ENCODE measurements at regions not wholly inside any gene's neighbourhood (a gene's known extent, or its start where the extent isn't known, plus 50 kb on each side); places are given as distances from the start of the nearest gene placed in this dataset.

DNA sequence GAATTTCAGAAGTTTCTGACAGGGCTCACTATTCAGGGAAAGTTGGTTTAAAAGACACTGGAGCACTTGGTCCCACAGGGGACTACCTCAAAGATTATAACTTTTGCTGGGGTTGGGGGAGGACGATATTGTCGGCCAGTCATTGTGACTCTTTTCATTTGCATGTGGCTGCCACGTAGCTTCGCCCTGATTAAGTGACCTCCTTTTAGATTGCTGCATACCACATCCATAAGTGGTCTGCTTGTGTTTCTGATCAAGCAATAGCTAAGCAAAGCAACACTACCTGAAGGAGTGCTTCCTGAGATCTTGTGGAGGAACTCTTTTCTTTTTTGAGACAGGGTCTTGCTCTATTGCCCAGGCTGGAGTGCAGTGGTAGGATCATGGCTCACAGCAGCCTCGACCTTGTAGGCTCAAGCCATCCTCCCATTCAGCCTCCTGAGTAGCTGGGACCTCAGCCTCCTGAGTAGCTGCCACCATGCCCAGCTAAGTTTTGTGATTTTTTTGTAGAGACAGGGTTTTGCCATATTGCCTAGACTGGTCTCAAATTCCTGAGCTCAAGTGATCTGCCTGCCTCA lies 691.3 kb downstream of the EPM2A start:
- no peak for DNase-seq

DNA sequence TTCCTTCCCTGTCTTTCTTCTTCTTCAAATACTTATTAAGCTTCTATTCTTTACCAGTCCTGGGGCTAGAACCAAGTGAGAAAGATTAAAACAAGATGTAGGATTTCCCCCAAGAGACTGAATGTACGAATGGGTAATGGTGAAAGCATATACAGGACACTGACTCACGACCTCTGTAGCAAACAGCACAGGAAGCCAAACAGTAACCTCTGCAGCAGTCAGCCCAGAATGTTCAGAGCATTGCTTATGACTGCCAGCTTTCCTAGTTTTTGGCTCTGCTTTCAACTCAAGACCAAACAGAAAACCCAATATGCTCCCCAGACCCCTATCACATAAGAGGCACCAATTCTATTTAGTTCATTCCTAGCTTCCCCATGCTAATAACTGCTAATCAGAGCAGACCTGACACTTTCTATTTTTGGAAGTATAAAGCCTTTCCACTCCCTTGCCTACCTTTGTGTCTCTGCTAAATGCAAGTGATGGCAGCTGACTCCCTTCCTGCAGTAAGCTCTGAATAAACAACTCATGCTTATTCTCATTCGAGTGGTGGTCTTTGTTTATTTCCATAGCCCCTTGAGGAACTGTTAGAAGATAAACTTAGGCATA lies 690.6 kb downstream of the EPM2A start:
- DNase-seq: no peak

DNA sequence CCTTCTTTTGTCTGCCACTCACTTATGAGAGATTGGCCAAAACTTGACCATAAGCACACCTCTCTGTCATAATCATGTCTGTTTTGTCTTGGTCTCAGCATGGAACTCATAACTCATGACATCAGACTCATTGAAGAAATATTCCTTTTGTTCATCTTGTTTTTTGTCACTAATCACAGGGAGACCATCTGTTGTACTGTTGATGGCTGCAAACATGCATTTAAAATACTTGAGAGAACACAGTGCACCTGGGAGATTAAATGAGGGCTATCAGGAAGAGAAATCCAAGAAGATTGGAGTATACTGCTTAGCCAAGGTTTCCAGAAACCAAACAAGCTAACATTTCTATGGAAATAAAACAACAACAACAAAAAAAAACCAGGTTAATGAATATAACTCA lies 689.7 kb downstream of the EPM2A start:
- no peak for DNase-seq

DNA sequence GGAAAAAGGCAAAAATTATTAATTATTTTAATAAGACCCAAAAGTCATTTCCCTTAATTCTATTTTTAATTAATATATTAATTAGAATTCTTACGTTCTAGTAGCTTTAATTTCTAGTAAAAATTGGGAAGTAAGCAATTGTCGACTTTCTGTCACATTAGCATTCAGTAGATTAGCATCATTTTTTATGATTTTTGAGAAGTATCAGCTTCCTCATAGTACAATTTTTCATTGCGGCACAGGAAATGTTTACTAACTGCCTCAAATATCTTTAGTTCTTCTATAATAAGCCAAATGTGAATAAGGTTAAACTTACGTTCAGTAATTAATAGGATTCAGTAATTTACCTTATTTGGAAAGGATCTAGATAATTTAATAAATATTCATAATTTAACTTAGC lies 687.4 kb downstream of the EPM2A start:
- no peak for DNase-seq

DNA sequence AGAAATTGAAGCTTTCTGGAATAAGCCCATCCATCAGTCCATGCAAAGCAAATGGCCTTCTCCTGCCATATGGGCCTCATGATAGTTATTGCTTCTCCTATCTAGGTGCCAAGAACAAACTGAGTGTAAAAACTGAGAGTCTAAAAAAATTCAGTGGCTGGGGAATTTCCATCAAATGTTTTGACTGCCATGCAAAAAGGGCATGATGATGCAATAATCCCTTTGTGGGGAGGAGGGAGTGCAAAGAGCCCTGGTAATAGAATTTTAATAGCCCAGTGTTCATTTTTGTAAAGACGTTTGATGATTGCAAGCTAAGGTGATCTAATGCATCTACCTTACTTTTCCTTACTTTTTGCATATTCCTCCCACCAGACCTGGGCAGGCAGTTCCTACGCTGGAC lies 683.7 kb downstream of the EPM2A start:
- no peak for DNase-seq

DNA sequence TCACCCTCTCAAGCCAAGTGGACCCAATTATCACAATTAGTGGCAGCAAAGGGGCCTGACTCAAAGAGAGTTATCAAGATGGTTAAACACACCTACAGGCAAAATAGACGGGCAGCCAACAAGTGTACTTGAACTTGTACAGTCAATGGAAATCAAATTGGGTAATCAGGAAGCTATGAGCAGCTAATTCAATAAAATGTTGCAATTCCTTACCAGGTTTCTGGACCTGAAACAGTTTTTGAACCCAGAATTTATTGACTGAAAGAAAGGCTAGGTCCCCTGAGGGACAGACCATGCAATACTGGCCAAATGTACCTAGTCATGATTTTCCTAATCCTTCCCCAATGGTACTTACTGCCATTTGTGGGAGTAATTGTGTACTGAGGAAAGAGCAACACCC lies 679.8 kb downstream of the EPM2A start:
- no peak for DNase-seq

DNA sequence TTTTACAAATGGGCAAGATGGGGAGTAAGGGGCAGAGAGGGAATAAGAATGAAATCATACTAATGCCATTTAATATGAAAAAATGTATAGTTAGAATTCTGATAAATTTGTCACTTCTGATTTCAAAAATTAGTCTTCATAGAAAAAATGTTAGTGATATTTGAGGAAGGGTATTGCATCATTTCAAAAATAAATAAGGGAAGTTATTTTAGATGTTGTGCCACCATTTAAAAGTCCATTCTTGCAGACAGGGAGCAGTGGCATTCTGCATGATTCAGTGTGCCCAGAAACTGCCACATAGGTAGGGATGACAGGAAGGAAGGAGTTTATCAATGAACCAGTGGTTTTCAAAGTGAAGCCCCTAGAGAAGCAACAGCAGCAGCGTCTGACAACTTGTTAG lies 674.6 kb downstream of the EPM2A start:
- DNase-seq: no peak

DNA sequence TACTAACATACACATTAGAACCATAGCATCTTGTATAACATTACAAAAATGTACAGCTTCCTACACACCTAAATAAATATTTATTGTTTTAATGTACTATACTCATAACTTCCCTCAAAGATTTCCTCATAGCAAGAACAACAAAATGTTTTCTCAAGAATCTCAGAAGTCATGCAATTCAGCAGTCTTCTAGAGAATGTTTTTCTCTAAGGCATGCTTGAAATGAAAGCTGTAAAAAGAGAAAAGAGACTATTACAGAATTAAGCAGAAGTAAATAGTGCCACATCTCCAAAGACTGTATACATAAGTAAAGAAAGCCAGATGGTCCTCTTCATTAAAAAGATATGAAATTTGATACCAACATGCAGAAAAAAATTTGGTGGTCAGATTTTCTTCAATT lies 672.2 kb downstream of the EPM2A start:
- DNase-seq: no peak

DNA sequence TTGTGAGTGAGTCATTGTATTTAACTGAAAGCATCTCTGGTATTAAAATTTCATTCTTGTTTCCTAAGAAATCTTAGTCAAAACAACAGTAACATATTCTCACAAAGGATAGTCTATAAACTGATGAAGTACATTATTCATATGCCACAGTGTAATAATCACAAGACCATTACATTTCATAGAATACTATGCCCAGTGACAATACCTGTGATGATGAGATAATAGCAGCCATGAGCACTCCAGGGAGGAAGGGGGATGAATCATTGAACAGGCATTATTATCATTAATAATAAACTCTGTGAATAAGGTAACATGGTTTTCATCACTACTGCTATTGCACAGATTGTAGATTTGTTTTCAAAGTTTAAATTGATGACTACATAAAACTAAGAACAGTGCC lies 667.9 kb downstream of the EPM2A start:
- DNase-seq: no peak

DNA sequence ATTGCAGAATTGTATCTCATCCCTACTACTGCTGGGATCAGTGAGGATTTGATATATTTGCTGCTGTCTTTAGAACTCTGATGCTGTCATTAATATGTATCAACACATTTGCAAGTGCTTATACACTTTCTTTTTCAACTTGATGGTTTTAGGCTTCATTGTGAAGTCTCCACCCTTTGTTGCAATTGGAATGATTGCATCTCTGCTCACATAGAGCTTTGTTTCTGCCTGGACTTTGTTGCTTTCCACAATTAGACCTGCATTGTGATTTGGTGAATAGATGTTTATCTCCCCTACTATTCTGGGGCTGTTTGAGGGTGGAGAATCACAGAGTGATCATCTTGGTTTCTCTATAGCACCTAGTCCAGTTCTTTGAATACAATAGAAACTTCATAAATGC lies 666.7 kb downstream of the EPM2A start:
- no peak for DNase-seq

DNA sequence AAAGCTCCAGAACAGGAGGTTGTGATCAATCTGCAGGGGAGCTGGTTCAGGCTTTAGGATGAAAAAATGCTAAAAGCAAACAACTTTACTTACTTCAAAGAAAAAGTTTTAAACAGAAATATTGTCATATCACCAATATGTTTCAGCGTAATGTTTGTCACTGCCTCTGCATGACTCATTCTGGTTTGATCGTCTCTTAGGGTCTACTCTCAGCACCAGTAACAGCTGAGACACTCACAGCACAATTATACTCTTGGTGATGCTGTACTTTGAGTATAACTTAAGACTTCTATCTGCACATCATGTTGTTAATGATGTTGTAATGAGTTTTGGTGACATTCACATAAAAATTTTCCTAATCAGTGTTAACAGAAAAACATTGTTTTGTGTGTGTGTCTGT lies 665.4 kb downstream of the EPM2A start:
- no peak for DNase-seq

DNA sequence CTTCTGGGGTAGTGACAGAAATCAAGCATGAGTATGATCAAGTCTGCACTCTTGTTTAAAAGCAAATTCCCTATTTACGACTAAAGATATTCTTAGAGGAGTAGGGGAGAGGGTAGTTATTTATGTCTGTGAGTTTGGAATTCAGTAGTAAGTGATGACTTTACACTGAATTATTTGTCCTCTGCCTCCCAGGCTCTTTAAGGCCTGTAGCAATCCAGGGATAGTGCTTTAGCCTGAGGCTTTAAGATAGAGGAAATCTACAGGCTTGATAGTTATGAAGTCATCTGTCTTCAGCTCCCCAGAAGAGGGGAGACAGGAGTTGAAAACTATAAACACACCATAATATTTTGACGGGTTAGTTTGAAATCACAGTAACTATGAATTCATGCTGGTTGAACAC lies 664.5 kb downstream of the EPM2A start:
- no peak for DNase-seq

DNA sequence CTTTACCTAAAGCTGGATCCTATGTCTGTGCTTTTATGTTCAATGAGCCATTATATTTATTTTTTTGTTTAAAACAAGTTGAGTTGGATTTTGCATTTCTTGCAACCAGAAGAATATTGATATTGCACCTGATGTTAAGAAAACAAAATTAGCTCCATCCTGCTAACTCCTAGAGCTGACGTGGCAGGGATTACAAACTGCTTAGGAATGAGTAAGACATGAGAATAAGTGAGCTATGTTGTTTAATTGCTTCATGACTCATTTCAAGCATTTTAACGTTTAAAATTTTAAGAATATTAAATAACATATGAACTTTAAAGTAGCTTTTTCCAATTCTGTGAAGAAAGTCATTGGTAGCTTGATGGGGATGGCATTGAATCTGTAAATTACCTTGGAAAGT lies 663.5 kb downstream of the EPM2A start:
- no peak for DNase-seq

DNA sequence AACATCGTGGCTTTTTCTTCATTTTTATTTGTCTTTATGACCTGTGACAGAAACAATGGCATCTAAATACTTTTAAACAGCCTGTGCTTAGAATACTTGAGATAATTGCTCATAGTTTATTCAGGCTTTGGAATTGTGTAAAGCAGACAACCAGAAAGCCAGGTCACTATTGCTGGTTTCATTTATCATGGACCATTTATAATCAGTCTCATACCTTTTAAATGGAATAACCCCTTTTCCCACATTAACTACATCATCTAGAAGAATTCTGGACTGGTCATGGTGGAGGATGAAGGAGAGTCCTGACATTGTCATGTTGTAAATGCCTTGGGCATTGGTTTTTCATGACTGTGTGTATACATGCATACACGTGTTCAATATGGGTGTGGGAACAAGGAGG lies 661.5 kb downstream of the EPM2A start:
- DNase-seq: no peak

DNA sequence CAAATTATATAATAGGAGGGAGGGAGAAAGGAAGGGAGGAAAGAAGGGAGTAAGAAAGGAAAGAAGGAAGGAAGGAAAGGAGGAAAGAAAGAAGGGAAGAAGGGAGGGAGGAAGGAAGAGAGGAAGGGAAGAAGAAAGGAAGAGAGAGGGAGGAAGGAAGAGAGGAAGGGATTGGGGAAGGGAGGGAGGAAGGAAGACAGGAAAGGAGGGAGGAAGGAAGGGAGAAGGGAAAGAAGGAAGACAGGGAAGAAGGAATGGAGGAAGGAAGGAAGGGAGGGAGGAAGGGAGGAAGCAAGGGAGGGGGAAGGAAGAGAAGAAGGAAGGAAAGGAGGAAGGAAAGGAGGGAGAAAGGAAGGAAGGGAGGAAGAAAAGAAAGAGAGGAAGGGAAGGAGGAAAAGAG lies 660.5 kb downstream of the EPM2A start:
- no peak for DNase-seq

DNA sequence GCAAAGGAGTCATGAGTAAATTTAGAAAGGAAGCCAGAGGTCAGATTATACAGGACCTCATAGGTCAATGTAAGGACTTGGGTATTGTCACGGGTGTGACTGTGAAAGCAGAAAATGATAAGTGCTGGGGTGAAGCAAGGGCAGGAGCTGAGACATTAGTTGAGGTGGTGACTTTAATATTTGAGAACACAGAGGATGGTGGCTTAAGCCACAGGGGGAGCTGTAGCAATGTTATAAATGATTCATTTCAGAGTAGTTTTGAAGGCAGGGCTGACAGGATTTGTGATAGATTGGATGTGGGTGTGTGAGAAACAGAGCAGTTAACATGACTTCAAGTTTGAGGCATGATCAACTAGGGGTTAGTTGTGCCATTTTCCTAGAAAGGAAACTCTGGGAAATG lies 659.9 kb downstream of the EPM2A start:
- DNase-seq: peak; percentile 1

DNA sequence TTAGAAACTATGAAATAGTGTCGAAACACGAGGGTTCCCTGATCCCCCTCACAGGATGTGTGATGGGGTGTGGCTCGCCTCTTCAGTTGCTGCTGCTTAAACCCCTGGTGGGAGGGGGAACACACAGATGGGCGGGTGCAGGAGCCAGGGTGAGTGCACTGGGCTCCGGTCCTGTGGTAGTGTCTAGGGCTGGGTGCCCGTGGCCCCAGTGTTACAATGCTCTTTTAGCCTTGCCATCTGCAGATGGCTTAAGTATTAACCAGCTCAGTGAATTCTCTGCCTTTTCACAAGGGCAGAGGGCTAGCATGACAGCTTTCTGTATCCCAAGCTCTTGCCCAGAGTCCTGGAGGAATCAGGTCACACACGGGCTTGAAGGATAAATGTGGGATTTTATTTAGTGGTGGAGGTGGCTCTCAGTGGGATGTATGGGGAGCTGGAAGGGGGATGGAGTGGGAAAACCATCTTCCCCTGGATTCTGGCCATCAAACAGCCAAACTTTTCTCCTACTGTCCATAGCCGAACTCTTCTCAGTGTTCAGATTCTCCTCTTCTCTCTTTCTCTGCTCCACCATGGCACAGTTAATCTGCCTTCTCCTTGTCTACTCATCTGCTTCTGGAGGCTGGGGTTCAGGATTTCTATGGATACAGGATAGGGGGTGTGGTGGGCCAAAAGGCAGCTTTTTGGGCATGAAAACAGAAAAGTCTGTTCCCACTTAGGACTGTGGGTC lies 659.0 kb downstream of the EPM2A start:
- DNase-seq: no peak

DNA sequence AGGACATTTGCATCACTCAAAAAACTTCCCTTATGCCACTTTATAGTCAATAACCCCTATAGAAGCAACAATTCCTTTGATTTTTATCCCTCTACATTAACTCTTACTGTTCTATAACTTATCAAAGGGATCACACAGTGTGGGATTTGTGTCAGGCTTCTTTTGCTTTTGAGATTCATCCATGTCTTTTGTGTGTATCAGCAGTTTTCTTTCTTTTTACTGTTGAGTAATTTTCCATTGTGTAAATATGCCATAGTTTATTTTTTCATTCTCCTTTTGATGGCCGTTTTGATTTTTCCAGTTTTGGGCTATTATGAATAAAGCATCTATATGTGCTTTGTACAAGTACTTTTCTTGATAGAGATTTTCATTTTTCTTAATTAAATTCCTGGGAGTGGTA lies 657.9 kb downstream of the EPM2A start:
- no peak for DNase-seq

DNA sequence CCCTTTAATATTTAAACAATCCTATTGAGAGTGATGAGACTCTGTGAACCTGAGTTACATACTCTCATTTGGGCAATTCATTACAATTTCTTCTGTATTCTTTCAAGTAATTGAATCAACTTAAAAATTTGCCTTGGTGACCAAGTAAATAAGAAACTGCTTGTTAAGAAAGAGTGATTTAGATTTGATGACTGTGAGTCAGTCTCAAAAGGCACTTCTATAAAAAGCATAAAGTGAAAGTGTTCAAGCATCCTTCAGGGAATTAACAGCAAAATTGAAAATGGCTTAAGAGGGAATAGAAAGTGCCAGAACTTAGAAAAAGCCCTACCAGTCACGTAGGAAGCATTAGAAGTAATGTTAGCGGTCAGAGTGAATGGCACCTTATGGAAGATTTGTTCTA lies 654.7 kb downstream of the EPM2A start:
- DNase-seq: no peak

DNA sequence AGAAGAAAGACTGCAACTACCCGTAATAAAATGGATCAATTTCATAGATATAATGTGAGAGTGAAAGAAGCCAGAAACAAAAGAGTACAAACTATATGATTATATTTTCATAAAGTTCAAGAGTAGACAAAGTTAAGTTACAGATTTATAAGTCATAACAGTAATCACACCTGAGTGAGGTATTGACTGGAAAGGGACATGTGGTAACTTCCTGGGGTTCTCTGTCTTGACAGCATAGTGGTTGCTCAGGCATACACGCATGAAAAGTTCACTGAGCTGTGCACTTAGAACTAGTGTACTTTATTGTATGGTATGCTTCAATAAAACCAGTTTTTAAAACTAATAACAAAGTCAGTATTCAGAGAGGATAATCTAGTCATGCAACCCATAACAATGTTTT lies 653.6 kb downstream of the EPM2A start:
- DNase-seq: no peak

DNA sequence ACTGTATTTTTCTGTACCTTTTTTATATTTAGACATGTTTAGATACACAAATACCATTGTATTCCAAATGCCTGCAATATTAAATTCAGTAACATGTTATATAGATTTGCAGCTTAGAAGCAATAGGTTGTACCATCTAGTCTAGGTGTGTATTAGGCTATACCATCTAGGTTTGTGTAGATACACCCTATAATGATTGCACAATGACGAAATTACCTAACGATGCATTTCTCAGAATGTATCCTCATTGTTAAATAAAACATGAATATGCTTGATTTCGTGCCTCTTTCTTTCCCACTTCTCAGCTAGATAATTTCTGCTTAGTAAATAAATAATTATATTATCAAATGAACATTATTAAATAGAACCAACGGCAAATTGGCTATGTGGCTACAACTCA lies 653.0 kb downstream of the EPM2A start:
- DNase-seq: no peak

DNA sequence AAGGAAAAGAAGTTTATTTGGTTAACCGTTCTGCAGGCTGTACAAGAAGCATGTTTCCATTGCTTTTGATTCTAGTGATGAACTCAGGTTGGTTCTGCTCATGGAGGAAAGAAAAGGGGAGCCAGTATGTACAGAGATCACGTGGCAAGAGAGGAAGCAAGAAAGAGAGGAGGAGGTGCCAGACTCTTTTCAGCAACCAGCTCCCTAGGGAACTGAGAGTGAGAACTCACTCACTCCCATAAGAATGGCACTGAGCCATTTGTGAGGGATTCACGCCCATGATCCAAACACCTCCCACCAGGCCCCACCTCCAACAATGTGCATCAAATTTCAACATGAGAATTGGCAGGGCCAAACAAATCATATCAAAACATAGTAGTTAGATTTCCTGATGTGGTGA lies 649.1 kb downstream of the EPM2A start:
- no peak for DNase-seq

DNA sequence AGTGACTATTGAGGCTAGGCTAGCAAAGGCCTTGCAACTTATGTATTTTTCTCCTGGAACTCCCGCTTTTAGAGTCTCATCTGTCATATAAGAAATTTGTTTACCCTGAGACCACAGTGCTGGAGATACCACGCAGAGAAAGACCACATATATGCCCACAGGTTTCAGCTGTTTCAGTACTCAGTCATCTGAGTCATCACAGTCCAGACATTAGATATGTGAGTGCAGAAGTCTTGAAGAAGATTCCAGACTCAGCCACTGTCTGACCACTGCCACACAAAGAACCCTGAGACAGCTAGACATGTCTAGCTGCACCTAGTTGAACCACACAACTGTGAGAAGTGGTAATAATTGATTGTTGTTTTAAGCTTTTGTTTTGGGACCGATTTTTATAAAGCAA lies 648.3 kb downstream of the EPM2A start:
- no peak for DNase-seq

DNA sequence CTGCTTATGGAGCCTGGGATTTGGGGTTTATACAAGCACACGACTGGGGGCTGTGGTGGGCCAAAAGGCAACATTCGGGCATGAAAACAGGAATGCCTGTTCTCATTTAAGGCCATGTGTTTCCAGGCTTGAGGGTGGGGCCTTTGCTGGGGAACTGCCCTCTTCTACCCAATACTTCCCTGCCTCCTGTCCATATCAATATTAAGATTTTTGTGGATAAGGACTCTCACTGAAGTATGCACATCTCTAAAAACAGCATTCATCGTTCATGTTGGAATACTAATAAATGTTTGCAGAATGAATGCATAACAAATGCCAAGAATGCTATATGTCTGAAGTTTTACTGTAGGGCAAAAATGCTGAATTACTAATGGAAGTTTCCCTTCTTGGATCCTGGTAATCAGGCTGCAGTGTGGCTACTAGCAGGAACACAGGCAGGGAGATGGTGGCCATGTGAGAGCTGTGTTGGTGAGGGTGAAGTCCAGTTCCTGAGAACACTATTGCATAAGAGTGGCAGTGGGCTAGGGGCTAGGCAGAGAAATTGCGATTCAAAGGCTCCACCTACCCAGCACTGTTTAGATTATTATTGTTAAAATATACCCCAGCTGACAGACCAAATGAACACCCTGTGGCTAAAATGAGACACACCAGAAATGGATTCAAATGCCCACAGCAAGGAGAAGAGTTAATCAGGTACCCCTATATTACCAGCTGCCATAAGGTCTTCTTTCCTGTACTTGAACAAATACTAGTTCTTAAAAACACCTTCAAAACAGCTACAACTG lies 644.3 kb downstream of the EPM2A start:
- no peak for DNase-seq

All from DMS53 (cell line).